WERI-Rb-1 (cell line): ENCODE measurements at regions not wholly inside any gene's neighbourhood (a gene's known extent, or its start where the extent isn't known, plus 50 kb on each side); places are given as distances from the start of the nearest gene placed in this dataset.

ENCODE experiments used
- DNase-seq: peaks from one replicate; pipeline ENCODE4 v3.0.0-alpha.2; 2020
- H3K27ac ChIP-seq: fragments of 250-450 bp; sonication (Bioruptor Pico); 2 replicates; pipeline ENCODE4 v1.5.1; 2020; ENCODE audit warnings: mild to moderate bottlenecking, moderate library complexity
- H3K27me3 ChIP-seq: fragments of 250-450 bp; sonication (Bioruptor Pico); 2 replicates; pipeline ENCODE4 v1.5.1; 2021; ENCODE audit warnings: mild to moderate bottlenecking, low read depth, moderate library complexity; ENCODE audit not compliant: insufficient read depth, severe bottlenecking
- H3K36me3 ChIP-seq: fragments of 250-450 bp; sonication (Bioruptor Pico); 2 replicates; pipeline ENCODE4 v1.5.1; 2020; ENCODE audit warnings: mild to moderate bottlenecking, moderate library complexity
- H3K4me3 ChIP-seq: 2 replicates; pipeline ENCODE4 v1.5.1; 2011; ENCODE audit warnings: low read depth, mild to moderate bottlenecking, control low read depth, low read length
- H3K9me3 ChIP-seq: fragments of 250-450 bp; sonication (Bioruptor Pico); 2 replicates; pipeline ENCODE4 v1.5.1; 2021; ENCODE audit warnings: mild to moderate bottlenecking, moderate library complexity; ENCODE audit not compliant: severe bottlenecking
- TF ChIP-seq, protein P1 (sequence below): IDR thresholded peaks from 2 replicates; pipeline ENCODE4 v1.5.1; 2011; ENCODE audit warnings: low read depth, mild to moderate bottlenecking, control low read depth, inconsistent platforms, low read length

DNA sequence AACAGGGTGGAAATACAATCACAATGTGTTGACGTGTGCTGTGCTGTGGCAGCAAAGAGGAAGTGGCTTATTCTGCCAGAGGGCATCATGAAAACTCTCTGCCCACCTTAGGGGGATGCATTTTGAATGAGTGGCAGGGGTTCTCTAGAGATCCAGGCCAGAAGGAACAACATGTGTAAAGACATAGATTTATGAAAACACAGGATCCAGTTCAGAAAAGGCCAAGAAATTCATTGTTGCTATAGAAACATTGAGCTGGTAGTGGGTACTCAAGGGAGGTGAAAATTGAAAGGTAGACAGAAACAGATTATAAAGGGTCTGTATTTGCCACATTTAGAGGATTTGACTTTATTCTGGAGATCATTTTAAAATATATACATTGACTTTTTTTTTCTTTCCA lies 417.7 kb downstream of the ENC1 start:
- H3K27ac ChIP-seq = no peak overlapping the region
- TF ChIP-seq, protein P1, sequence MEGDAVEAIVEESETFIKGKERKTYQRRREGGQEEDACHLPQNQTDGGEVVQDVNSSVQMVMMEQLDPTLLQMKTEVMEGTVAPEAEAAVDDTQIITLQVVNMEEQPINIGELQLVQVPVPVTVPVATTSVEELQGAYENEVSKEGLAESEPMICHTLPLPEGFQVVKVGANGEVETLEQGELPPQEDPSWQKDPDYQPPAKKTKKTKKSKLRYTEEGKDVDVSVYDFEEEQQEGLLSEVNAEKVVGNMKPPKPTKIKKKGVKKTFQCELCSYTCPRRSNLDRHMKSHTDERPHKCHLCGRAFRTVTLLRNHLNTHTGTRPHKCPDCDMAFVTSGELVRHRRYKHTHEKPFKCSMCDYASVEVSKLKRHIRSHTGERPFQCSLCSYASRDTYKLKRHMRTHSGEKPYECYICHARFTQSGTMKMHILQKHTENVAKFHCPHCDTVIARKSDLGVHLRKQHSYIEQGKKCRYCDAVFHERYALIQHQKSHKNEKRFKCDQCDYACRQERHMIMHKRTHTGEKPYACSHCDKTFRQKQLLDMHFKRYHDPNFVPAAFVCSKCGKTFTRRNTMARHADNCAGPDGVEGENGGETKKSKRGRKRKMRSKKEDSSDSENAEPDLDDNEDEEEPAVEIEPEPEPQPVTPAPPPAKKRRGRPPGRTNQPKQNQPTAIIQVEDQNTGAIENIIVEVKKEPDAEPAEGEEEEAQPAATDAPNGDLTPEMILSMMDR = no peak
- H3K36me3 ChIP-seq = no peaks in the 10 kb centered on the region
- no peaks in the 10 kb centered on the region for H3K27me3 ChIP-seq
- no peak overlapping the region for H3K4me3 ChIP-seq
- peaks cover 9% of the 10 kb centered on the region for H3K9me3 ChIP-seq
- DNase-seq = no peak

DNA sequence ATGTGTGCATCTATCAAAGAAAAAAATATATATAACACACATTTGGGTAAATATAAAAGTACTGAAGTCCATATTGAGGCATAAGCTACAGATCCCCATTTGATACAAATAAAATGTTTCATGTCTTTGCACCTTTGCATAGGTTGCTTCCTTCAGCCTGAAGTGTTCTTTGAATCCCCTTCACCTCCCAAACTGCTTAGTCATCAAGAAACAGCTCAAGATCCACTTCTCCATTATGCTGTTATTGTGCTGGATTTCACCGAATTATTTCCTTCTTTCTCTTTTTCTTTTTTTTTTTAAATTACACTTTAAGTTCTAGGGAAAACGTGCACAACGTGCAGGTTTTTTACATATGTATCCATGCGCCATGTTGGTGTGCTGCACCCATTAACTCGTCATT lies 419.1 kb downstream of the ENC1 start:
- Histone ChIP-seq H3K27ac (no peak overlapping the region), H3K36me3 (no peaks in the 10 kb centered on the region), H3K4me3 (no peak overlapping the region), H3K27me3 (no peaks in the 10 kb centered on the region), H3K9me3 (peaks cover 9% of the 10 kb centered on the region)
- no peak for DNase-seq
- TF ChIP-seq, protein P1 = no peak

DNA sequence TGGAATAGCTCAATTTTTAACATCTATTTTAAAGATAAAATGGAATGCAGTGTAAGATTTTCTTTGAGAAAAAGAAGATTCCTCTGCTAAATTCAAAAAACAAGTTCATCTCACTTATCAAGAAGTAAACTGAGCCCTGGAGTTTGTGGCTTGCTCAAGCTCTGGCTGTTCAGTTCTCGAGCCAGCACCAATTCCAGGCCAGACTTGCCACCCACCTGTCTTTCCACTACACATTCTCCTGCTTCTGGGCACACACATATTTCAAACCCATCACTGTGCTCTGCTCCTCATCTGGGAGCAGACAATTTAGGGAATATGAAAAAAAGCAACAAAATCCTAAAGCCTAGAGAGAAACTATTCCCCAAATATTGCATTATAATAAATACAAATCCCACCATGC lies 424.5 kb downstream of the ENC1 start:
- TF ChIP-seq, protein P1 = no peak
- no peak for DNase-seq
- H3K27me3 ChIP-seq = no peaks in the 10 kb centered on the region
- no peak overlapping the region for H3K4me3 ChIP-seq
- peaks cover 3% of the 10 kb centered on the region for H3K9me3 ChIP-seq
- H3K36me3 ChIP-seq = no peaks in the 10 kb centered on the region
- H3K27ac ChIP-seq = no peak overlapping the region

DNA sequence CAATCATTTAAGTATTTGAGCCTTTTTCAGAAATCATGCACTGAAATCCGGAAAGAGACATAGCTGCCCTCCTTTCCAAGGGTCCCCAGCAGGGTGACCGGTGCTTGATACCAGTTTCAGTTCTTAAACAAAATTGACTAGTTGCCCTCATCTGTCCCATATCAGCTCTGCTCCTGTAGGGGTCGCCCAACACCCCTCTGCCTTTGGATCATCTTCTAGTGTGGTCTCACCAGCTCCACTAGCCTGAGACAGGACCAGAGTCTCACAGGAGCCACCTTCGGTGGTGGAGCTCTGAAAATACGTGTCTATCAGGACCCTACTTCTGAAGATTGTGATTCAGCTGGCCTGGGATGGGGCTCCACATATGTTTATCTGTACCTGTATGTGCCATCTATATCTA lies 428.2 kb downstream of the ENC1 start:
- Histone ChIP-seq H3K4me3 (no peak overlapping the region), H3K36me3 (no peaks in the 10 kb centered on the region), H3K27me3 (no peaks in the 10 kb centered on the region), H3K27ac (no peak overlapping the region), H3K9me3 (no peaks in the 10 kb centered on the region)
- TF ChIP-seq, protein P1 = peak; percentile 73
- DNase-seq = peak; percentile 63

DNA sequence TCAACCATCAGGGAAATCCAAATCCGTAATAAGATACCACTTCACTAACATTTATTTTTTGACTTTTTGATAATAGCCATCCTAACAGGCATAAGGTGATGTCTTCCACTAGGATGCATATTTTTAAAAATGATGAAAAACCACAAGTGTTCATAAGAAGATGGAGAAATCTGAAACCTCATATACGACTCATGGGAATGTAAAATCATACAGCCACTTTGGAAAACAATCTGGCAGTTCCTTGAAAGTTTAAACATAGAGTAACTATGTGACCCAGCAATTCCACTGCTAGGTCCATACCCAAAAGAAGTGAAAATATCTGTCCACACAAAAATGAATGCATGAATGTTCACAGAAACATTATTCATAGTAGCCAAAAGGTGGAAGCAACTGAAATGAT lies 431.0 kb downstream of the ENC1 start:
- no peak overlapping the region for H3K27ac ChIP-seq
- no peak overlapping the region for H3K4me3 ChIP-seq
- no peaks in the 10 kb centered on the region for H3K27me3 ChIP-seq
- DNase-seq = no peak
- TF ChIP-seq, protein P1 = no peak
- no peaks in the 10 kb centered on the region for H3K36me3 ChIP-seq
- no peaks in the 10 kb centered on the region for H3K9me3 ChIP-seq
